GM18502 (cell line): ENCODE measurements at regions not wholly inside any gene's neighbourhood (a gene's known extent, or its start where the extent isn't known, plus 50 kb on each side); places are given as distances from the start of the nearest gene placed in this dataset.
"Not testable (repeated sequence)": the region's sequence is repeated elsewhere in the genome, so short reads cannot be mapped to it uniquely, and the experiment has no call there.

ENCODE experiments used
- ATAC-seq: cut with Tn5 transposase; IDR thresholded peaks from one replicate; pipeline ENCODE4 v1.9.1; 2021; ENCODE audit warnings: mild to moderate bottlenecking; ENCODE audit not compliant: unreplicated experiment, poor library complexity

DNA sequence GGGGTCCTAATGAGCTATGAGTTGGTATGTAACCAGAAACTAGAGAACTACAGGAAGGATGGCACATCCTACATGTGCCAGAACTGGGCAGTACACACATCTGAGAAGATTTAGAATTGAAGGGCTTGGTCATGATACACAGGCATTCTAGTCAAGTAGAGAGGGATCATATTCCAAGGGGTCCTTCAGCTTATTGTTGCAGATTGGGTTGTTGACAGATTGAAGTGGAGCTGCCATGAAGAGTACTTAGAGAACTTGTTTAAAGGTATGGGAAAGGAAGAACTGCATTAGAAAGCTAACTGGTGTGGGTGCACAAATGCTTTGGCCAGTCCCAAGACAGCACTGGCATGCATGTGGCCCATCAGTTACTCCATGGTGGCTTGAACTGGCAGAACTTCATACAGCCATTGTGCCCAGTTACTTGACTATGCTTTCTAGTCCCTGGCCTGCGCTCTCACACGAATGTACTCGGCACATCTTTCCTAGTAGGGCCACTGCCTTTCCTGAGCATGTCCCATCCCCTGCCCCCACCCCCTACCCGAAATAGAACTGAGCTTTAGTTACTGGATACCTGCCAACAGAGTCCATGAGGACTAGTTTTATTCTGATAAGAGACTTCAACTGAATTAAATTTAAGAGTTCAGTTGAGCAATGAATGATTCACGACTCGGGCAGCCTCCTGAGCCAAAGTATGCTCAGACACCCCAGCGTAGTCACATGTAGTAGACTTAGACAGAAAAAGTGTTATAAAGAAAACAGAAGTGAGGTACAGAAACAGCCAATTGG is 64.0 kb downstream of the CCNG2 start:
- no peak for ATAC-seq

DNA sequence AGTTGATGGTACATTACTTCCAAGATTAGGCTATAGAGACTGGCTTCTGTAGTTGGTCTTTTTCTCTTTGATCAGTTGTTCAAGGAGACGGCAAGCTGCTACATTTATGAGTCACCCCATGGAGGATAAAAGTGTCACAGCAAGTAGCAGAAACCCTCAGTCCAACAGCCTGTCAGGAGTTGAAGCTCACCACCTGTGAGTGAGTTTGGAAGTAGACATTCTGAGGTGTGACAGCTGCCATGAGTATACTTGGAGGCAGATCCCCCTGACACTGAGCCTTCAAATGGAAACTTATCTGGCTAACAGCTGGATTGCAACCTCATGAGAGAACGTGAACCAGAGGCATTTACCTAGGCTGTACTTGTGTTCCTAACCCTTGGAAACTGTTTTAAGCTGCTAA is 68.0 kb downstream of the CCNG2 start:
- no peak for ATAC-seq

GRCh38 chr4:77226939-77227705 is 70.1 kb downstream of the CCNG2 start:
- ATAC-seq, result no peak

DNA sequence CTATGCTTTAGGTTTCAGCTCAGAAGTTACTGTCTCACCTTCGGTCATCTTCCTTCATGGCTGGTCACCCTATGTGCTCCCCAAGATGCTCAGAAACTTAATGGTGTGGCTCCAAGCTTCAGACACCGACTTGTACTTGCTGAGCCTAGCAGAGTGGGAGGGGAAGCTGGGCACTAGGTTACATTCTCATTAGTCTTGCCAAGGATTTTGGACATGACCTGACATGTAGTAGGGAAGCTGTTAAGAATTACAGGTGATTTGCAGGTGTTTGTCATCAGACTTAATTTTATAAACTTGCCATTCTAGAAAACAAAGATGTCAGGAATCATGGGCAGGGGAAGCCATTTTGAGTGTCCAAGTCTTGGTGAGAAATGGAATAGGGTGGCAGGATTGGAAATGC is 72.4 kb downstream of the CCNG2 start:
- ATAC-seq, result no peak

GRCh38 chr4:77232653-77233052 is 75.6 kb downstream of the CCNG2 start:
- ATAC-seq, result no peak

DNA sequence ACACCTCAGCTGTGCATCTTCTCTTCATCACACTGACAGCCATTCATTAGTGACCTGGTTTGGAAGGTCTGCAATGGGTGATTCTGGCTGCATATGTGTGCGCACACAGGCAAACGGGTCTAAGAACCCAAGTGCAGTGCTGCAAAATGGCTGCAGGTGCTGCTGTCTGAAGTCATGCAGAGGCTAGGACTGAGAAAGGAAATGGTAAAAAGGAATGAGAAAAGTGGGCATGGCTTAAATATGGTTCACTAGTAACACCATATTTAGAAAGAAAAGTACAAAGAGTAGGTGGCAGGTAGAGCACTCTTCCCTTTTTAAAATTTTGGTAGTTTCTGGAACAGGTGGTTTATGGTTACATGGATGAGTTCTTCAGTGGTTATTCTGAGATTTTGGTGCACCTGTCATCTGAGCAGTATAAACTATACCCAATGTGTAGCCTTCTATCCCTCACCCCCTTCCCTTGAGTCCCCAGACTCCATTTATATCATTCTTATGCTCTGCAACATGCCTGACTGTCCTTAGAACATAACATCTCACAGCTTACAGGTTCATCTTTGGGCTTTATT is 78.4 kb downstream of the CCNG2 start:
- ATAC-seq, result peak; percentile 74

DNA sequence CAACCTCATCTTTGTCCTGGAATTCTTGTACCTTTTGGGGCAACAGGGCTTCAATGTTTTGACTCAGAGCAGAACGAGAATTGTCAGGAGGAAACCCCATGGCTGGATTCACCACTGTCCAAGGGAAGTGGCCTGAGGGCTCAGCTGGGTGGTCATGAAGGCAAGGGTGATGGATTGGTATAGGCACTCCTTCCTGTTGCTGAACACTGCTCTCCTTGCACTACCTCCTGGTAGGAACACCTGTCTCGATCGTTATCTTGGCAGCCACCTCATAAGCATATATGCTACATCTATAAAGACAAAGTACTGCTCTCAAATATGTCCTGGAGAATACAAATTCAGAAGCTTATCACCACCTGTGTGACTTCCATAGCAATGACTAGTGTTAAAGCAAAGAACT is 79.8 kb downstream of the CCNG2 start:
- no peak for ATAC-seq

DNA sequence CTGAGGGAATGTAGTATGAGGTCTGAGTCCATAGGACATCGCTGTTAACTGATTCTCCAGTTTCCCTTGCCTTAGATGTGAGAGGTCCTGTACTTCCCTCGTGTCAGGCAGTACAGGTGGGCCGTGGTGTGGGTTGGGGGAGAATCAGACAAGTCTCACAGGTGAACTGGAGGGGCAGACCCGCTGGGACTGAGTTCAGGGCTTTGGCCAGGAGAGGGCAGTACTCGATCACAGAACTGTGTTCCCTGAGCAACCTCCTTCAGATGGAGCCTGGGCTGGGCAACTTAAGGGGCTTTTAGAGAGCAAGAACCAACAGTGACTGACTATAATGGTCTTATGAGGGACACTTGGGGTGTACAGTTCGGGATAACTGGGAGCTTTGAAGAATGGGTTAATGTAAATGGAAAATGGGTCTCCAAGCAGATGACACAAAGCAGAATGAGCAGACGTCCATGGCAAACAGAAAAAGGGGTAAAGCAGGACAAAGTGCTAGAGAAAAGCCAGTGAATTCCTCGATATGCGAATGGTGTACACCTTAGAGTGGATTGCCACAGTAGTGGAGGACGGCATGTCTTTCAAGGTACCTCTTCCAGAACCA is 83.6 kb downstream of the CCNG2 start:
- peak; percentile 79 for ATAC-seq

GRCh38 chr4:77248805-77249204 is 91.8 kb downstream of the CCNG2 start:
- no peak for ATAC-seq

- ATAC-seq, result no peak
Measured at GRCh38 chr4:77251751-77252150, 94.7 kb downstream of the CCNG2 start.

DNA sequence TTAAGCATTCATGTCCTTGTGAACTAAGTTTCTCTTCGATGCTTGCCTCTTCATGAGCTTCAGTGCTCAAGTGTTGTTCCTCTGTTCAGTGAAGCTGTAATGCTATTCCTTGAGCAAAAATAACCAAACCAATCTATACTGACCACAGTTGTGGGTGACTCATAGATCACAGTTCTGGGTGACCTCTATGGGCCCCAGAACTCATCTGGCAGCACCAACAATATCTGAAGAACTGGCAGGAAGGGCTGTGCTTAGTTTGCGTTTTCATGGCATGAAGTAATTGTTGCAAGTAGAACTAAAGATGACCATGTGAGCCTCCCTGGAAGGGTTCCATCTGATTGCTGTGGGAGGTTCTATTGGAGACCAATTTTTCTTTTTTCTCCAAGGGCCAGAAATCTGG is 106.2 kb downstream of the CCNG2 start:
- ATAC-seq, result no peak

GRCh38 chr4:77263976-77264375 is 107.0 kb downstream of the CCNG2 start:
- ATAC-seq, result not testable (repeated sequence)

GRCh38 chr4:77264826-77265225 is 107.8 kb downstream of the CCNG2 start:
- no peak for ATAC-seq

DNA sequence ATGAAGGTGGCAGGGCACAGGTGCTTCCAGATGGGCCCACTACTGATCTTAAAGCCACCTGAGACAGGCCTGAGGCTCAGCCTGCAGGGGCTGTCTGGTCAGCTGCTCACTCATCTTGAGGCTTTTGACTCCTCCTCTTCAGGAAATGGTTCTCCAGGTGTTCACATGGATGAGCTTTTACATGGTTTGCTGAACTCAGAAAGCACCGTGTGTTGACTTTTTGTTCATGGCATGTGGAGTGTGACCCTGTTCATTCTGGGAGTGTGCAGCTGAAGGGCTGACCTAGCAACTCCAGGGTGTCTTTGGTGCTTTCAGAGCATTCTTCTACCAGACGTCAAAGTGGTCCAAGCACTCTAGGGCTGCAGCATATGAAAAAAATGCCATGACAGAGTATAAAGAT is 111.1 kb downstream of the CCNG2 start:
- ATAC-seq, result no peak

DNA sequence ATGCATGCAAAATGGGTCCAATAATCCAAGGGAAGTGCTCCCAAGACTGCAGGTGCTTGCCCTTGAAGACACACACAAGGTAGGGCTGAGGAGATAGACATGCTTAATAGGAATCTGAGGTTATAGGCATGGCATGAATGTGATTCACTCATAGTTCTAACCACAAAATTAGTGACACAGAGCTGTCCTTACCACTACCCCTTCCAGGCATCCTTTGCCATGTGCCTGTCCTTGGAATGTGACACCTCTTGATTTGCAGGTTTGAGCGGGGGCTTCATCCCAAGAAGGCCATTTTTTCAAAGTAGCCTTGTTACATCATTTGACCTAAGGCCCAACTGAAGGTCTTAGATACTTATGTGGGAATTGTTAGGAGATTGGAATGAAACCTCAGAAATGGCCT is 112.5 kb downstream of the CCNG2 start:
- no peak for ATAC-seq

GRCh38 chr4:77273412-77273811 is 116.4 kb downstream of the CCNG2 start:
- ATAC-seq, result no peak

DNA sequence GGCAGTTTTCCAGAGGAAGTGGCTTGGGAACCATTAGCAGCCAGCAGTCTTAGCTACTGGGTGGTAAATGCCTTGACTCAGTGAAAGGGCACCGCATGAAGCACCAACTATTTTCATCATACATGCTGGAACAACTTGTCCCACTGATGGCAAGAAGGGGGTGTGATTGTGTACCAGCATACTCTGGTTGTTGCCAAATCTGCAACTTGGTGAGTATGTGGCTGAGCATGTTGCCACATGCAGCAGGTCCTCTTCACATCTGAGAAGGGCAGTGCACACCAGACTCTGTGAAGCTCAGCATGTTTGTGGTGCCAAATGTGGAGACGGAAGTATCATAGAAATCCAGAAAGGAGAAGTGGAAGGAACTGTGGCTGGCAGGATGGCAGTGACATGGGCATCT is 122.1 kb downstream of the CCNG2 start:
- ATAC-seq, result not testable (repeated sequence)

DNA sequence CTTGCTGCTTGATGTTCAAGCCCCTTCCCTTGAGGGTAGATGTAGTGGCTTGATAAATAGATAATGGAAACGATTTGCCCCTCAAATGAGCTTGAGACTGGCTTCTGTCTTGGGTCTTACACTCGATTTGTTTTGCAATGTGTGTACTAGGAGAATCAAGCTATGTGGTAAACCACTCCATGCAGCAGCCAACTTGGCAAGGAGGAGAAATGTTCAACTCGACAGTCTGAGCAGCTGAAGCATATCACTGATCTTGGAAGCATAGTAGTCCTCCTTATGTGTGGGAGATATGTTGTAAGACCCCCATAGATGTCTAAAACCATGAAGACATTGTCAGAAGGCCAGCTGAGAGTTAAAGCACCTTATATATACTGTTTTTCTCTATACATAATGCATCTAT is 125.3 kb downstream of the CCNG2 start:
- no peak for ATAC-seq

GRCh38 chr4:77284036-77284435 is 127.0 kb downstream of the CCNG2 start:
- ATAC-seq, result no peak

GRCh38 chr4:77286906-77287305 is 129.9 kb downstream of the CCNG2 start:
- ATAC-seq, result no peak

DNA sequence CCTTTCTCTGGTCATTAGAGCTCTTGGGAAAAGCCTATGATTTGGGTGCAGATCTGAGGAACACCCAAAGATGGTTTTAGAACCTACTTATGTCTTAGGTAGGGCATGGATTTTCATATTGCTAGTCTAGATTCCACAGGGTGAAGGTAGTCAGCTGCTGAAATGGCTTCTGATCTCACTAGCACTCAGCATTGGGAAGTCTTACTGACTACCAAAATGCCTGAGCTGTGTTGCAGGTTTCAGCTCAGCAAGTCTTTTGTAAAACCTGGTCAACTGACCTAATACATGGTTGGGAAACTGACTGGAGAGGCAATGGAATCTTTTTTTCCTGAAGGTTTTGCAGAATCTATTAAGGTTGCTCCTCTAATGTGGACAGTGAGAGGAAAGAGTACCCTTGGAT is 136.4 kb downstream of the CCNG2 start:
- no peak for ATAC-seq
